HCT116 (cell line): ENCODE measurements at regions not wholly inside any gene's neighbourhood (a gene's known extent, or its start where the extent isn't known, plus 50 kb on each side); places are given as distances from the start of the nearest gene placed in this dataset.

Source experiments
- CTCF ChIP-seq, 3 experiments: fragments of 200-600 bp in 1 of 3; sonication (generic) in 1 of 3; IDR thresholded peaks in 2 of 3; conservative IDR thresholded peaks in 1 of 3; 2 replicates each; pipeline ENCODE4 v1.5.1; 2012 to 2017; ENCODE audit warnings: low read depth in 2 of 3, low read length in 2 of 3, antibody characterized with exemption in 1 of 3, borderline replicate concordance in 1 of 3, control low read depth in 1 of 3, mild to moderate bottlenecking in 1 of 3, mixed read lengths in 1 of 3, mixed run types in 1 of 3, moderate library complexity in 1 of 3; ENCODE audit not compliant: insufficient read depth in 1 of 3
- POLR2A ChIP-seq: IDR thresholded peaks from 2 replicates; pipeline ENCODE4 v1.7.0; 2011; ENCODE audit warnings: borderline replicate concordance; ENCODE audit not compliant: insufficient read depth, insufficient read length; ENCODE audit errors: extremely low read depth
- SIN3A ChIP-seq: IDR thresholded peaks from 2 replicates; pipeline ENCODE4 v1.6.1; 2012; ENCODE audit warnings: low read depth
- TF ChIP-seq, protein P1 (sequence below): IDR thresholded peaks from 2 replicates; pipeline ENCODE4 v1.6.1; 2012

GRCh38 chr17:65474660-65475059 lies 86.8 kb downstream of the AXIN2 start:
- TF ChIP-seq, protein P1, sequence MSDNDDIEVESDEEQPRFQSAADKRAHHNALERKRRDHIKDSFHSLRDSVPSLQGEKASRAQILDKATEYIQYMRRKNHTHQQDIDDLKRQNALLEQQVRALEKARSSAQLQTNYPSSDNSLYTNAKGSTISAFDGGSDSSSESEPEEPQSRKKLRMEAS: no peak
- TF ChIP-seq SIN3A: no peak
- TF ChIP-seq POLR2A: no peak
- no peak for TF ChIP-seq CTCF (IDR thresholded peaks at IDR 0.05 in 2 of 3, conservative IDR thresholded peaks at IDR 0.05 in 1 of 3; ENCODE audit: borderline replicate concordance in 1 of 3, insufficient read depth in 1 of 3, low read depth in 2 of 3, low read length in 2 of 3)
